Spinal cord (tissue), 9 donors: ENCODE measurements at regions not wholly inside any gene's neighbourhood (a gene's known extent, or its start where the extent isn't known, plus 50 kb on each side); places are given as distances from the start of the nearest gene placed in this dataset.

Experiments used
- DNase-seq, 6 donors: peaks; one replicate each; pipeline versions ENCODE4 v3.0.0 to v3.0.0-alpha.2; 2013 to 2015; ENCODE audit warnings: low spot score in 6 of 6, low read depth in 4 of 6
- H3K27ac ChIP-seq: one replicate; pipeline ENCODE4 v1.5.1; 2013; ENCODE audit warnings: low read depth, low read length, control low read depth
- H3K27me3 ChIP-seq: one replicate; pipeline ENCODE4 v1.6.1; 2013; ENCODE audit warnings: low read length; ENCODE audit not compliant: control insufficient read depth, insufficient read depth
- H3K36me3 ChIP-seq: one replicate; pipeline ENCODE4 v1.6.1; 2013; ENCODE audit warnings: low read length; ENCODE audit not compliant: control insufficient read depth, insufficient read depth
- H3K4me1 ChIP-seq: one replicate; pipeline ENCODE4 v1.6.1; 2013; ENCODE audit warnings: low read length; ENCODE audit not compliant: control insufficient read depth, insufficient read depth
- H3K4me3 ChIP-seq: one replicate; pipeline ENCODE4 v1.5.1; 2013; ENCODE audit warnings: low read depth, low read length, control low read depth
- H3K9me3 ChIP-seq: one replicate; pipeline ENCODE4 v1.6.1; 2013; ENCODE audit warnings: low read length; ENCODE audit not compliant: control insufficient read depth, insufficient read depth
- WGBS: methylation state at CpG from one replicate; pipeline ENCODE4 v1.1.5; 2013; ENCODE audit warnings: missing lambda C conversion rate; ENCODE audit not compliant: insufficient coverage; 5-methylcytosine and 5-hydroxymethylcytosine counted together
- donor health status: healthy.

DNA sequence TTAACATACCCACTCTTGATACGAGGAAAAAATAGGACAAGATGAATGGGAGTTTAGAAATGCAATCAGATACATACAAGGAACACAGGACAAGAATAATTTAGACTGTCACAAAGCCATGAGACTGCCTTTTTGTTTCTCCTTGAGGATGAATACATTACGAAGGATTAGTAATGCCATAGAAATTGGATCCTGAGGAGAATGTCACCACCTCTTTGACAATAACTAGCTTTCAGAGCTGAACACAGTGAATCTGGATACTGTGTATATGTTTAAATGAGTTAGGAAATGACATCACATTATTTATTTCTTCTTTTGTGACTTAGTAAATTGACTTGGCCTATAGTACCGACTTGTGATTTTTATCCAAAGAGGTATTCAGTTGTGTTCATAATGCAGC lies 596.3 kb upstream of the CNTNAP2 start:
- Histone ChIP-seq H3K27ac (no peak overlapping the region), H3K9me3 (no peaks in the 10 kb centered on the region), H3K4me3 (no peak overlapping the region), H3K4me1 (no peaks in the 10 kb centered on the region), H3K27me3 (no peaks in the 10 kb centered on the region), H3K36me3 (no peaks in the 10 kb centered on the region)
- peak in 1 of 6 donors; percentile 7 for DNase-seq
- no CpG with 5 or more reads among the region's 3 CpGs for WGBS

DNA sequence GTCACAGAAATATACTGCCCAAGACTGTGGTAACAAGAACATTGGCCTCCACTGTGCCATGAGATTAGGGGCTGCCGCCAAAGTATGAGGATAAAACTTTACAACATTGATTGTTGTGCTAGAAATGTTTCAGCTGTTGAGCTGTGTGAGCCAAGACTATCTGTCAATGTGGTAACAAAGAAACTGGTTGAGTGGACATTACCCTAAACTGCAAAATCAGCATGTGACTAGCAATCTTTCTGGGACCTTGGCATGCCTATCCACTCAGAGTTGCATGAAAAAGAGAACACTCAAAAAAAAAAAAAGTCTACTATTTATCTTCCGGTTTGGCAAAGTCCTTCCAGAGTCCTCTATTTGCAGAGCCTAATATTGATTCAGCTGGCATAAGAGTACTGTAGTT lies 605.6 kb upstream of the CNTNAP2 start:
- no peaks in the 10 kb centered on the region for H3K36me3 ChIP-seq
- 50% methylated on average over 1 of the region's 2 CpGs for WGBS
- H3K9me3 ChIP-seq = no peaks in the 10 kb centered on the region
- no peak overlapping the region for H3K4me3 ChIP-seq
- peak in 2 of 6 donors; percentile 5 to 7 for DNase-seq
- no peaks in the 10 kb centered on the region for H3K4me1 ChIP-seq
- H3K27me3 ChIP-seq = no peaks in the 10 kb centered on the region
- H3K27ac ChIP-seq = no peak overlapping the region

DNA sequence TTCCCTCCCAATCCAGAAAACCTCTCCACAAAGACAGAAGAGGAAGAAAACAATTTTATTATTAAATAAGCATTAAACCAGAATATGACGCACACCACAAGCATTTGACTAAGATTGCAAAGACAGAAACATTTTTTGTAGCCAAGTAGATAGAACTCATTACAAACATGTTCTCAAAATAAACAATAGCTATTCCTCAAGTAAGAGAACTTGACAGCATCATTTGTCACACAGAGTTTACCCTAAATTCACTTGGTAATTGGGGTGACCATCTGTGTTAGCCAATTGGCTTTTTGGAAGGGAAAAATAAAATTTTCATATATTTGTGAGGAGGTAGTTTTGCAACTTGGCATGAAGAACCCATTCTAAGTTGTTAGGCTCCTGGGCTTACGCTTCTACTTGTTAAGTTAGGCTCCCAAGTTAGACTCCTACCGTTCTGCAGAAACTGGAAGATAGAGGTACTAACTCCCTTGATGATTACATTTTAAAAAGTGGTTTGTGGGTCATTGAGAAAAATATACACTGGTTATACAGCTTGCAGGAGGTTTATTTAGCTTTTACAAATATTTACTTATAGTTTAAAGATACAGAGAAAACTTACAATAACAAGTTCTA lies 618.6 kb upstream of the CNTNAP2 start:
- H3K4me1 ChIP-seq = no peaks in the 10 kb centered on the region
- no peak for DNase-seq
- no peaks in the 10 kb centered on the region for H3K9me3 ChIP-seq
- 86% methylated on average over 1 of the region's 3 CpGs for WGBS
- no peak overlapping the region for H3K4me3 ChIP-seq
- H3K27ac ChIP-seq = no peak overlapping the region
- H3K36me3 ChIP-seq = no peaks in the 10 kb centered on the region
- H3K27me3 ChIP-seq = no peaks in the 10 kb centered on the region

DNA sequence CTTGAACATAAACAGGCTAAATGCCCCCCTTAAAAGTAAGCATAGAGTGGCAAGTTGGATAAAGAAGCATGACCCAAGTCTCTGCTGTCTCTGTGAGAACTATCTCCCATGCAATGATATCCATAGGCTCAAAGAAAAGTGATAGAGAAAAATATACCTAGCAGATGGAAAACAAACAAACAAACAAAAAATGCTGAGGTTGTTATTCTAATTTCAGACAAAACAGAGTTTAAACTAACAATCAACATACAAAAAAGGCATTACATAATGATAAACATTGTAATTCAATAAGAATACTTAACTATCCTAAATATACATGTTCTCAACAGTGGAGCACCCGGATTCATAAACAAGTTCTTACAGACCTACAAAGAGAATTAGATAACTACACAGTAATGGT lies 626.2 kb upstream of the CNTNAP2 start:
- no peaks in the 10 kb centered on the region for H3K4me1 ChIP-seq
- H3K36me3 ChIP-seq = no peaks in the 10 kb centered on the region
- H3K9me3 ChIP-seq = peaks cover 12% of the 10 kb centered on the region
- WGBS = no CpG with 5 or more reads among the region's 1 CpG
- no peak overlapping the region for H3K4me3 ChIP-seq
- no peaks in the 10 kb centered on the region for H3K27me3 ChIP-seq
- no peak overlapping the region for H3K27ac ChIP-seq
- DNase-seq = no peak

DNA sequence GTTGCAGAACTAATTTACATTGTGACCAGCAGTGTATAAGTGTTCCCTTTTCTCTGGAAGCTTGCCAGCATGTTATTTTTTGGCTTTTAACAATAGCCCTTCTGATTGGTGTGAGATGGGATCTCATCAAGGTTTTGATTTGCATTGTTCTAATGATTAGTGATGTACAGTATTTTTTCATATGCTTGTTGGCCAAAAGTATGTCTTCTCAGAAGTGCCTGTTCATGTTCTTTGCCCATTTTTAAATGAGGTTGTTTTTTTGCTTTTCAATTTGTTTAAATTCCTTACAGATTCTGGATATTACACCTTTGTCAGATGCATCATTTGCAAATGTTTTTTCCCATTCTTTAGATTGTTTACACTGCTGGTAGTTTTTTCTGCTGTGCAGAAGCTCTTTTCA lies 627.0 kb upstream of the CNTNAP2 start:
- Histone ChIP-seq H3K9me3 (peaks cover 12% of the 10 kb centered on the region), H3K4me3 (no peak overlapping the region), H3K27ac (no peak overlapping the region), H3K4me1 (no peaks in the 10 kb centered on the region), H3K36me3 (no peaks in the 10 kb centered on the region), H3K27me3 (no peaks in the 10 kb centered on the region)
- DNase-seq = no peak

DNA sequence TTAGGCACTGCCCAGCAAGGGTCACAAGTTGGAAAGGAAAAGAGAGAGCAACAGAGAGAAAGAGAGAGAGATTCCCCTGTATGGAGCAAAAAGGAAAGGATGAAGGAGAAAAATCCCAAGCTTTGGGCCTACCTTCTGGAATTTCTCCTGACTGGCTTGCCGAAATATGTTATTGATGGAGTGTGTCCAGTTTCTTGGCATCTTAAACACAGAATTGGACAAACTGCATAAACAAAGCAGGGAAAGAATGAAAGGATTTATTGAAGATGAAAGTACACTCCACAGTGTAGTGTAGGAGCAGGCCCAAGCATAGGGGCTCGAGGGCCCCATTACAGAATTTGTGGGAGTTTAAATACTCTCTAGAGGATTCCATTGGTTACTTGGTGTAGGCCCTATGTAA lies 627.8 kb upstream of the CNTNAP2 start:
- DNase-seq = no peak
- Histone ChIP-seq H3K27ac (no peak overlapping the region), H3K36me3 (no peaks in the 10 kb centered on the region), H3K27me3 (no peaks in the 10 kb centered on the region), H3K4me1 (no peaks in the 10 kb centered on the region), H3K9me3 (peaks cover 12% of the 10 kb centered on the region), H3K4me3 (no peak overlapping the region)
- 22% methylated on average over 2 of the region's 2 CpGs for WGBS

DNA sequence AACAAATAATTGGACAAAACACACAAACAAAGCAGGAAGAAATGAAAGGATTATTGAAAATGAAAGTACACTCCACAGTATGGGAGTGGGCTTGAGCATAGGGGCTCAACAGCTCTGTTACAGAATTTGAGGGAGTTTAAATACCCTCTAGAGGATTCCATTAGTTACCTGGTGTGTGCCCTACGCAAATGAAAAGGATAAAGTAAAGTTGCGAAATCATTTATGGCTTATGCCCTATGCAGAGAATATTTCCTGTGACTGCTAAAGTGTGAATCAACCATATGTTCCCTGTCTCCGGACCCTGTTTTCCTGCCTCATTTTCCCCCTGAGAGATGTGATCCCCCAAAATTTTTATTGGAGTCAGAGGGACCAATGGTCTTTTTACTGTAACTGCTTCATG lies 634.6 kb upstream of the CNTNAP2 start:
- H3K4me3 ChIP-seq = no peak overlapping the region
- no peak overlapping the region for H3K27ac ChIP-seq

DNA sequence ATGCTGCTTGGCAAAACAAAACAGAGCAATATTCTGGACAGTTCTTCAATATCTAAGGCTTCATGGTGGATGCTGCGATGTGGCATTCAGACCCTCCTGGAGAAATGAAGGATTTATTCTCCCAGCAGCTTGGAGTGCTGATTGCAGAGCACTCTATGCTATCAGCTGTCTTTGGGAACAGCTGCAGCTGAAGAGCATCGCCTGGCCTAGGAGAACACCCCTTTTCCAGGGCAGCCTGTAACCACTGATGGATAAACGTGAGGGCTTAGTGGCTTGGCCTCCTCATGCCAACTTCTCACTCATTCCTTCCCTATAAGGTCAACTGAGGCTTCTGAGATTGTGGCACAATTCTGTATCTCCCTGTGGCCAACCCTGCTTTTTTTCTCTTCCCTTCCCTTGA lies 638.1 kb upstream of the CNTNAP2 start:
- Histone ChIP-seq H3K36me3 (no peaks in the 10 kb centered on the region), H3K4me3 (no peak overlapping the region), H3K4me1 (no peaks in the 10 kb centered on the region), H3K9me3 (no peaks in the 10 kb centered on the region), H3K27ac (no peak overlapping the region), H3K27me3 (no peaks in the 10 kb centered on the region)
- DNase-seq = no peak
- WGBS = 91% methylated on average over 3 of the region's 3 CpGs

More for the DNA sequence above, 634.6 kb upstream of the CNTNAP2 start:
- Histone ChIP-seq H3K36me3 (no peaks in the 10 kb centered on the region), H3K4me1 (no peaks in the 10 kb centered on the region), H3K27me3 (no peaks in the 10 kb centered on the region), H3K9me3 (no peaks in the 10 kb centered on the region)
- no peak for DNase-seq
- 100% methylated on average over 1 of the region's 3 CpGs for WGBS

DNA sequence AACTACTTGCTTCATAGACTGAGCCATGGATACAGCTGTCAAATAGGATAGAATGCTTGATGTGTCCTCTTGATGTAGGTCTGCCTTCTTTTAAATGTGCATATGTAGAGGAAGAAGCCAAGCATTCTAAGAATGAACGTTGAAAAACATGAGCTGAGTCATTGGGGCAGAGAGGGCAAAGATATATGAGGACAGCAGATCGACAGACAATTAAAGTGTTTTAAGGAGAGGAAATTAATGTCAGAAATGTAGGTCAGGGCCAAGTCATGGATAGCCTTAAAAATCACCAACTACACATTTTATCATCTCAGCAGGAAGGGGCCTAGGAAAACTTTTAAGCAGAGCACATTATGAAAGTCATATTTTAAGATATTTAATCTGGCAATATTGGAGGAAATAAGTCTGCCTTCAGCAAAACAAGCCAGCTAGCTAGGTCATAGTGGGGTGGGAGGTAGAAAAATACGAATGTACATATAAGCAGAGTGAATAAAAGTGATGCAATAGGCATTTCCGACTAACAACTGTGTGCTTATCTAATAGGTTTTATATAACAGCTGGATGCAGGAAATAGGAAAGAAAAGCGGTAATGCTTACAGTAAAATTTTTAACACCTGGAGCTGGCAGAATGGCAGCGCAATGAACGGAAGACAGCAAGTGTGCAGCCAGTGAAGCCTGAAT lies 638.3 kb upstream of the TPK1 start:
- H3K27me3 ChIP-seq = no peaks in the 10 kb centered on the region
- DNase-seq = peak in 1 of 6 donors; percentile 17
- H3K4me3 ChIP-seq = no peak overlapping the region
- H3K4me1 ChIP-seq = no peaks in the 10 kb centered on the region
- no peaks in the 10 kb centered on the region for H3K36me3 ChIP-seq
- WGBS = 74% methylated on average over 4 of the region's 7 CpGs
- H3K27ac ChIP-seq = no peak overlapping the region
- no peaks in the 10 kb centered on the region for H3K9me3 ChIP-seq

DNA sequence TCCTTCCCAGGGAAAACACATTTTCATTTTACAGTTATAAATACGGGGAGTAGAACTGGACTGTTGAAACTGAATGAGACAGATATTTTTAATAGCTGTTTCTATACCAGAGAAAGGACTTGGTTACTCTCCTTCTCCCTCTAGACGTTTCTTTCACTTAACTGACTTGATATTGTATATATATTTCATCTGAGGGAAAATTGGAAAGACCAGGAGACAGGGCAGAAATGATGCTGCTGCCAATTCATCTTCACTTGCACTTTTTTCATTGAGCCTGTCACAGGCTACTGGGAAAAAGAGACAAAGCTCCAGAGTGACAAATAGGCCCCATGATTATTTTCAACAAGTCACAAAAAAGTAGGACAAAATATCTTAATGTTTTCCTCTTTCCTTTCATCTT lies 636.0 kb upstream of the TPK1 start:
- peaks cover 1% of the 10 kb centered on the region for H3K9me3 ChIP-seq
- no peak overlapping the region for H3K4me3 ChIP-seq
- no peak overlapping the region for H3K27ac ChIP-seq
- no peaks in the 10 kb centered on the region for H3K36me3 ChIP-seq
- no peaks in the 10 kb centered on the region for H3K4me1 ChIP-seq
- no CpG with 5 or more reads among the region's 2 CpGs for WGBS
- H3K27me3 ChIP-seq = no peaks in the 10 kb centered on the region
- DNase-seq = peak in 1 of 6 donors; percentile 59
